Cardiac muscle cell (in vitro differentiated cells and primary cell): ENCODE measurements at regions not wholly inside any gene's neighbourhood (a gene's known extent, or its start where the extent isn't known, plus 50 kb on each side); places are given as distances from the start of the nearest gene placed in this dataset.

Experiments
- DNase-seq, 2 donors: peaks; one replicate each; pipeline versions ENCODE4 v3.0.0 to v3.0.0-alpha.2; 2010 to 2017; ENCODE audit warnings: low read depth in 1 of 2, low spot score in 1 of 2
- H3K27ac ChIP-seq: fragments of 200-600 bp; sonication (generic); 2 replicates; pipeline ENCODE4 v1.5.1; 2016
- H3K27me3 ChIP-seq: fragments of 200-600 bp; sonication (generic); 2 replicates; pipeline ENCODE4 v1.6.0; 2016; ENCODE audit warnings: control low read depth
- H3K36me3 ChIP-seq: fragments of 200-600 bp; sonication (generic); 2 replicates; pipeline ENCODE4 v1.5.1; 2016; ENCODE audit warnings: control low read depth
- H3K4me1 ChIP-seq: fragments of 200-600 bp; sonication (generic); 2 replicates; pipeline ENCODE4 v1.8.1; 2017; ENCODE audit warnings: low read depth, mild to moderate bottlenecking, mixed run types
- H3K4me3 ChIP-seq: fragments of 200-600 bp; sonication (generic); 2 replicates; pipeline ENCODE4 v1.5.1; 2016; ENCODE audit warnings: mild to moderate bottlenecking
- H3K9me3 ChIP-seq: fragments of 200-600 bp; sonication (generic); 2 replicates; pipeline ENCODE4 v1.5.1; 2017; ENCODE audit warnings: low read depth, mild to moderate bottlenecking, control low read depth
- CTCF ChIP-seq: IDR thresholded peaks from 2 replicates; pipeline ENCODE4 v1.5.1; 2012; ENCODE audit warnings: low read depth, mild to moderate bottlenecking, low read length

GRCh38 chr2:19810148-19810547, 91.6 kb downstream of the TTC32 start:
- no peak for TF ChIP-seq CTCF
- Histone ChIP-seq H3K4me1 (no peaks in the 10 kb centered on the region), H3K4me3 (no peak overlapping the region)

GRCh38 chr2:19809206-19809605, 92.6 kb downstream of the TTC32 start:
- H3K4me1 ChIP-seq: no peaks in the 10 kb centered on the region
- no peaks in the 10 kb centered on the region for H3K9me3 ChIP-seq
- H3K36me3 ChIP-seq: no peaks in the 10 kb centered on the region
- no peak overlapping the region for H3K27ac ChIP-seq
- DNase-seq: no peak
- no peak for TF ChIP-seq CTCF
- no peaks in the 10 kb centered on the region for H3K27me3 ChIP-seq
- H3K4me3 ChIP-seq: no peak overlapping the region

More at GRCh38 chr2:19810148-19810547, 91.6 kb downstream of the TTC32 start:
- Histone ChIP-seq H3K27ac (no peak overlapping the region), H3K27me3 (no peaks in the 10 kb centered on the region), H3K36me3 (no peaks in the 10 kb centered on the region), H3K9me3 (no peaks in the 10 kb centered on the region)
- no peak for DNase-seq

GRCh38 chr2:19807866-19808265, 93.9 kb downstream of the TTC32 start:
- Histone ChIP-seq H3K27ac (no peak overlapping the region), H3K36me3 (no peaks in the 10 kb centered on the region), H3K27me3 (no peaks in the 10 kb centered on the region), H3K4me3 (no peak overlapping the region), H3K9me3 (no peaks in the 10 kb centered on the region), H3K4me1 (no peaks in the 10 kb centered on the region)
- no peak for TF ChIP-seq CTCF
- no peak for DNase-seq

- Histone ChIP-seq H3K27ac (no peak overlapping the region), H3K4me1 (no peaks in the 10 kb centered on the region), H3K36me3 (no peaks in the 10 kb centered on the region), H3K27me3 (no peaks in the 10 kb centered on the region), H3K9me3 (no peaks in the 10 kb centered on the region), H3K4me3 (no peak overlapping the region)
- no peak for DNase-seq
- no peak for TF ChIP-seq CTCF
Observed at GRCh38 chr2:19807346-19807745, 94.4 kb downstream of the TTC32 start.

- Histone ChIP-seq H3K27ac (no peak overlapping the region), H3K36me3 (no peaks in the 10 kb centered on the region), H3K4me1 (peaks cover under 1% of the 10 kb centered on the region), H3K4me3 (no peak overlapping the region), H3K27me3 (no peaks in the 10 kb centered on the region), H3K9me3 (no peaks in the 10 kb centered on the region)
- no peak for TF ChIP-seq CTCF
- DNase-seq: no peak
Observed at GRCh38 chr2:19806591-19806990, 95.2 kb downstream of the TTC32 start.

- Histone ChIP-seq H3K4me1 (peaks cover 6% of the 10 kb centered on the region), H3K9me3 (no peaks in the 10 kb centered on the region), H3K4me3 (no peak overlapping the region), H3K27me3 (no peaks in the 10 kb centered on the region), H3K36me3 (no peaks in the 10 kb centered on the region), H3K27ac (no peak overlapping the region)
- TF ChIP-seq CTCF: no peak
- DNase-seq: no peak
Observed at GRCh38 chr2:19806131-19806530, 95.7 kb downstream of the TTC32 start.
